Body of pancreas (tissue), 4 donors: ENCODE measurements at regions not wholly inside any gene's neighbourhood (a gene's known extent, or its start where the extent isn't known, plus 50 kb on each side); places are given as distances from the start of the nearest gene placed in this dataset.

Source experiments
- POLR2A ChIP-seq, 3 donors: fragments of 450-650 bp; IDR thresholded peaks; one replicate each; pipeline ENCODE4 v1.6.1; 2016; ENCODE audit warnings: antibody characterized with exemption in 3 of 3, mild to moderate bottlenecking in 2 of 3
- TF ChIP-seq, protein P1 (sequence below), 7 experiments: fragments of 450-650 bp in 4 of 7; fragments of 200-600 bp in 3 of 7; sonication (generic) in 3 of 7; IDR thresholded peaks; one replicate each; pipeline ENCODE4 v1.5.1; 2016 to 2019; ENCODE audit warnings: antibody characterized with exemption in 7 of 7

DNA sequence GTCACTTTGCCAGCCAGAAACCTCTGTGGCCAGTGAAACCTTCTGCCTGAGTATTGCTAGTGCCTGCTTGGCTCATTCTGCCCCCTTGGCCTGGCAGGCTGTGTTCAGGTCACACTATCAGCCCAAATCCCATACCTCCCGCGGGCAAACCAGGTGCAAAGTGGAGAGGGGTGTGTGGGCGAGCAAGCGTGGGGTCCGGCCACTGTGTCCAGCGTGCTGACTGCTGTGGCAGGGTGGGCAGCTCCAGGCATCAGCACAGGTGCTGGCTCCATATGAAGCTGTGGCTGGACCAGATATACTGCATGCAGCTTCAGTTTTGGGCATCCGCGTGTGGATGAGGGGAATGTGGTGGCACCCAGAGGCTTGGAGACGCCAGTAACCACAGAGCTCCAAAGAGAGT, 576.5 kb upstream of the EDIL3 start:
- TF ChIP-seq, protein P1, sequence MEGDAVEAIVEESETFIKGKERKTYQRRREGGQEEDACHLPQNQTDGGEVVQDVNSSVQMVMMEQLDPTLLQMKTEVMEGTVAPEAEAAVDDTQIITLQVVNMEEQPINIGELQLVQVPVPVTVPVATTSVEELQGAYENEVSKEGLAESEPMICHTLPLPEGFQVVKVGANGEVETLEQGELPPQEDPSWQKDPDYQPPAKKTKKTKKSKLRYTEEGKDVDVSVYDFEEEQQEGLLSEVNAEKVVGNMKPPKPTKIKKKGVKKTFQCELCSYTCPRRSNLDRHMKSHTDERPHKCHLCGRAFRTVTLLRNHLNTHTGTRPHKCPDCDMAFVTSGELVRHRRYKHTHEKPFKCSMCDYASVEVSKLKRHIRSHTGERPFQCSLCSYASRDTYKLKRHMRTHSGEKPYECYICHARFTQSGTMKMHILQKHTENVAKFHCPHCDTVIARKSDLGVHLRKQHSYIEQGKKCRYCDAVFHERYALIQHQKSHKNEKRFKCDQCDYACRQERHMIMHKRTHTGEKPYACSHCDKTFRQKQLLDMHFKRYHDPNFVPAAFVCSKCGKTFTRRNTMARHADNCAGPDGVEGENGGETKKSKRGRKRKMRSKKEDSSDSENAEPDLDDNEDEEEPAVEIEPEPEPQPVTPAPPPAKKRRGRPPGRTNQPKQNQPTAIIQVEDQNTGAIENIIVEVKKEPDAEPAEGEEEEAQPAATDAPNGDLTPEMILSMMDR (IDR thresholded peaks at IDR 0.05), result no peak
- TF ChIP-seq POLR2A (IDR thresholded peaks at IDR 0.05), result no peak
